ENCODE measurements at regions not wholly inside any gene's neighbourhood (a gene's known extent, or its start where the extent isn't known, plus 50 kb on each side); places are given as distances from the start of the nearest gene placed in this dataset.
A peak's percentile ranks its signal among the peaks of the same experiment; 100 is the strongest.

DNA sequence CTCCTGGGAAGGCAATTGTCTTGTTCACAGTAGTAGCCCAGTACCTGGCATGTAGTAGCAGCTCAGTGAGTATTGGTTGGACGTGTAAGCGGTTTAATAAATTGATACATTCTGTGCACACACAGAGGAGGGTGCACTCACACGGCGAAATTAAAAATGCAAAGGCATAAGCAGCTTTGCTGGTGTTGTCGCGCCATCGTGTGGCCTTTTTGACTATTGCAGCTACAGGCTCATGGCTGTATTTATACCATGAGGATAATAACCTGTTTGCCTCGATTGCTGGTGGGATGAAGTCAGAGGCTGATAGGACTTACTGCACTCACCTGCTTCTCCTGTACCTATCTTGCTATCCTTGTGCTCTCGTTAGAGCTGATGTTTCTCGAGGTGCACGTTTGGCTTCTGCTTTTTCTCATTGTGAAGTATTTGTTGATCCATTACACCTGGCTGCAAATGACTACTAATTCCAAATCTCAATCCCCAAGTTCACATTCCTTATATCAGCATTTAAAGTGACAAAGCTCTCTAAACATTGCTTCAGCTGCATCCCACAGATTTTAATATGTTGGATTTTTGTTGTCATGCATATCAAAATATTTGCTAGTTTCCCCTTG is 61.5 kb downstream of the TBXT start:
- peak; percentile 53 to 69 (median 61) for DNase-seq (ENCODE audit: low read depth in 2 of 3, low spot score in 1 of 3)

GRCh38 chr6:166105341-166106075 is 62.1 kb downstream of the TBXT start:
- DNase-seq (ENCODE audit: low read depth in 2 of 3, low spot score in 1 of 3) = no peak

DNA sequence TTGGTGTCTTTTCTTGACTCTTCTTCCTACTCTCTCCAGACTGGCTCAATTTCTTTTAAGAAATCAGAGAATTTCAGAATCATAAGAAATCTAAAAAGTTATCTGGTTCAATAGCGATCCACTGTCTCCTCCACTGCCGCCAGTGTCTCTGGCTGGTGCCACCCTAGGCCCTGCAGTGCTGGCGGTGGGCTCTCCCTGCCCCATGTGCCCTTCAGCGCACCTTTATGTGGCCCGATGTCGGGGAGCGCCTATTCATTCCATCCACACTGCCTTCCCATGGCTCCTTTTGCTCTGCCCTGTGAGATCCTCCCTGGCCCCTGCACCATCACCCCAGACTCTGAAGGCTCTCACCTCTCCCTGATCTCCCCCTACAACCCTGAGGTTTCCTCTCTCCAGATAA is 62.8 kb downstream of the TBXT start:
- no peak for DNase-seq (ENCODE audit: low read depth in 2 of 3, low spot score in 1 of 3)

DNA sequence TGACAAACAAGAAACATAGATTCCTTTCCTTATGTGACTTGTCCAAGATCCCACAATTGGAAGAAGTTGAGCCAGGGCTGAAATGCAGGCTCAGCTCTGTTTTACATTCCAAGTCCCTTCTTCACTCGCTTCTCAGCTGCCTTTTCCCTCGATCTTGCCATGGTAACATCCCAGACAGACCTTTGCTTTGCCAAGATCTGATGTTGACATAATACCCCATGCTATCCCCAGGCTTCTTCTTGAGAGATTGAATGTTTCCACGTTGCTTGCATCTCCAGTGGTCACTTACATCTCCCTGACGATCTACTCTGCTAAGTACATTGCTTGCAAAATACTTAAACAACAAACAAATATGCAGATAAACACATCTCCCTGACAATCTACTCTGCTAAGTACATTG is 63.5 kb downstream of the TBXT start:
- no peak for DNase-seq (ENCODE audit: low read depth in 2 of 3, low spot score in 1 of 3)

DNA sequence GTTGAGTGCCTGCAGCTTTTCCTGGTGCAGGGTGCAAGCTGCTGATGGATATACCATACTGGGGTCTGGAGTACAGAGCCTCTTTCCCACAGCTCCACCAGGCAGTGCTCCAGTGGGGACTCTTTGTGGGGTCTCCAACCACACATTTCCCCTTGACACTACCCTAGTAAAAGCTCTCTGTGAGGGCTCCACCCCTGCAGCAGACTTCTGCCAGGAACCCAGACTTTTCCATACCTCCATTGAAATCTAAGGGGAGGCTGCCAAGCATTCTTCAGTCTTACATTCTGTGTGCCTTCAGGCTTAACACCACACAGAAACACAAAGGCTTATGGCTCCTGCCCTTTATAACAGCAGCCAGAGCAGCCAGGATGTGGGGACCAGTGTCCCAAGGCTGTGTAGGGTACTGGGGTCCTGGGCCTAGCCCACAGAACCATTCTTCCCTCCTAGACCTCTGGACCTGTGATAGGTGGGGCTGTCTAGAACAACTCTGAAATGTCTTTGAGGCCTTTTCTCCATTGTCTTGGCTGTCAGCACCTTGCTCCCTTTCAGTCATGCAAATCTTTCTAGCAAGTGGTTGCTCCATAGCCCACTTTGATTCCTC is 65.7 kb downstream of the TBXT start:
- DNase-seq (ENCODE audit: low read depth in 2 of 3, low spot score in 1 of 3) = no peak

GRCh38 chr6:166097914-166098522 is 69.6 kb downstream of the TBXT start:
- peak; percentile 44 to 64 (median 50) for DNase-seq (ENCODE audit: low read depth in 2 of 3, low spot score in 1 of 3)

DNA sequence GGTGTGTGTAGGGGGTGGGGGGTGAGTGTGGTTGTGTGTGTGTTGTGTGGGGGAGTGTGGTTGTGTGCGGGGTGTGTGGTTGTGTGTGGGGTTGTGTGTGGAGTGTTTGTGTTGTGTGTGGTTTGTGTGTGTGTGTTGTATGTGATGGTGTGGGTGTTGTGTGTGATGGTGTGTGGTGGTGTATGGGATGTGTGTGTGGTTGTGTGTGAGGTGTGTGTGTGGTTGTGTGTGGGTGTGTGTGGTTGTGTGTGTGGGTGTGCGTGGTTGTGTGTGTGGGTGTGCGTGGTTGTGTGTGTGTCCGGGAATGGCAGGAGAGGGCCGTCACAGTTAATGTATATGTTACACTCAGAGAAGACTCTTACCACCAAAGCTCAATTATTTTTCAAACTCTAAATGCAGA is 79.8 kb downstream of the TBXT start:
- no peak for DNase-seq (ENCODE audit: low read depth in 2 of 3, low spot score in 1 of 3)

GRCh38 chr6:166087246-166087645 is 80.4 kb downstream of the TBXT start:
- no peak for DNase-seq (ENCODE audit: low read depth in 2 of 3, low spot score in 1 of 3)

GRCh38 chr6:166085500-166085899 is 82.2 kb downstream of the TBXT start:
- no peak for DNase-seq (ENCODE audit: low read depth in 2 of 3, low spot score in 1 of 3)

DNA sequence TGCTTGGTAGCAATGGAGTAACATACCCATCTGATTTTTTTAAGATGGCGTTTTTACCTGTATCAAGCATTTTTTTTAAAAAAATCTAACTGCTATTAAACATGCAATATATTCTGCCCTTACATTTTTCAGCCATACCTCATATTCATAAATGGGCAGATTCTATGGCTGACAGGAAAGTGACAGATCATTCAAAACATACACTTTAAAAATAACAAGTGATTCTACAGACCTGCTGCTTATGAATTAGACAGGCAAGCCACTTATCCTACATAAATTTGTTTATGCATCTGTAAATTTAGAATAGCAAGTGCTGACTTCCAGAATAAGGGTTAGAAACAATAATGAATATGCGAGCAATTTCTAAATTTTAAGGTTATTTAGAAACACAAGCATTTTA is 82.7 kb downstream of the TBXT start:
- DNase-seq (ENCODE audit: low read depth in 2 of 3, low spot score in 1 of 3) = no peak

DNA sequence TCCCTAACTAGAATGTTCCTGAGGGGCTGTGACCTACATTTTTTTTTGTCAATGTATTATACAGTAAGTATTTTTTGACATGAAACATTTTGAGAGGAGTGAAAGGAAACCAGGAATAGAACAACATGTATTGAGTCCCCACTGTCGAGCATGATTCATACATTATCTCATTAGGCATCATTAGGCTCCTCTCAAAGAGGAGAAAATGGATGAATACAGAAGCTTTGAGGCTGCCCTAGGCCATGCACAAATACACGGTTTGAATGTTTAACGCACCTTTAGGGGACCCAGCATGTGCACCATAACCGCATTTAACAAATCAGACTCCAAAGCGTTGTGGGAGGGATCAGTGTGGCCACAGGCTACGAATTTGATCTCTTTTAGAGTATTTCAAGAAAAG is 87.8 kb downstream of the TBXT start:
- no peak for DNase-seq (ENCODE audit: low read depth in 2 of 3, low spot score in 1 of 3)

DNA sequence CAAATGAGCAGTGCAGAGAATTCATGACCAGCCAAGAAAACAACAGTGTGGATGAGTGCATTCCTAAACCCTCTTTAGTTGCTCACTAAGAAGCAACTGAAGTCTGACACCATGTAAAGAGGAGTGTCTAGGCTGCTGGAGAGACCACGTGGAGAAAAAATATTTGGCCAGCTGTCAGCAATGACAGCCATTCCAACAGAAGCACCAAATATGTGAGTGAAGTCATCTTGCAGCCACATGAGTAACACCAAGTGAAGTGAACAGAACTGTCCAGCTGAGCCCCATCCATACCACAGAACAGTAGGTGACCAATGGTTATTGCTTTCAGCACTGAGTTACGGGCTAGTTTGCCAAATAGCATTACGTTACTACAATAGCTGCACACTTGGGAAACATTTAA is 89.4 kb downstream of the TBXT start:
- DNase-seq (ENCODE audit: low read depth in 2 of 3, low spot score in 1 of 3) = no peak

DNA sequence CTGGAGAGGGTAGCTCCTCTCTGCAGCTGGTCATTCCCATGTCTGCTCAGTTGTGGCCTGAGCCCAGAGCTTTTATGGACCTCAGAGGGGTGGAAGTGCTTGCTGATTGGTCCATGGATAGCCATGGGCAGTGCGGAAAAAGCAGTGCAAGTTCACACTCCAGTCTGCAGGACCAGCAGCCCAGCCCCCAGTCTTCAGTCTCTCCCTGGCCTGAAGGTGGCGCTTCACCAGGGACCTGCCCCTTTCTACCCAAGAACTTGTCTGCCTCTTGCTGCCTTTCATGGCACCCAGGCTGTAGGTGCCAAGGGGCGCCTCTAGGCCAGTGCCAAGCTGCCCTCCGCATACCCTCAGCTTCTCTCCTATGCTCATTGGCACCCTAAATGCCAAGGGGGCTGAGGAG is 91.0 kb downstream of the TBXT start:
- no peak for DNase-seq (ENCODE audit: low read depth in 2 of 3, low spot score in 1 of 3)

DNA sequence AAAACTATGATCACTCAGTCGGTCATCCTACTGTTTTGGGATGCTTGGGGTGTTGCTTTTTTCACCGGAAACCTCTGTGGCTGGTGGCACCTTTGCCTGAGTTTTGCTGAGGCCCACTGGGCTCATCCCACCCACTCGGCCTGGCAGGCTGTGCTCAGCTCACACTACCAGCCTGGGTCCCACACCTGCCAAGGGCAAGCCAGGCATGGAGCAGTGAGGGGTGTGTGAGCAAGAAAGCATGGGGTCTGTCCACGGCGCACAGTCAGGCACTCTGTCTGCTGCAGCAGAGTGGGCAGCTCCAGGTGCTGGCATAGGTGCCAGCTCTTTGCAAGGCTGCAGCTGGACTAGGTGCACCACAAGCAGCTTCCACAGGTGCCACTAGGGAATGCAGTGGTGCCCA is 91.7 kb downstream of the TBXT start:
- no peak for DNase-seq (ENCODE audit: low read depth in 2 of 3, low spot score in 1 of 3)

DNA sequence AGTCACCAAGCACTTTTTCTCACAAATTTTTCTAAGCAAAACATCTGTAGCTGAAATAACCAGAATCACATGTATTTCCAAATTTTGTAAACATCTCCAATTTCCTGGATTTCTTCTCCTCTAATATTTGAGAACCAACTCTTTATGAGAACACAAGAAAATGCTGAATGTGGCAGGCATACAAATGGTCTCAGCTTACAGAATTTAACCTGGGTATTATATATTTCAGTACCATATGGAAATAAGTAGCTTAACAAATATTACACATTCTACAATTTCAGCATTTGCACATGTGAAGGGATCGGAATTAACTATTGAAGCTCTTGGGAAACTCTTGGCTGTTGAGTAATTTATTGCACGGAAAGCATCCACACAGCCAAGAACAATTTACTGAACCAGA is 92.5 kb downstream of the TBXT start:
- no peak for DNase-seq (ENCODE audit: low read depth in 2 of 3, low spot score in 1 of 3)

- DNase-seq (ENCODE audit: low read depth in 2 of 3, low spot score in 1 of 3) = no peak
These were observed 94.6 kb downstream of the TBXT start for GRCh38 chr6:166073082-166073481.

GRCh38 chr6:166068768-166069167 is 98.9 kb downstream of the TBXT start:
- no peak for DNase-seq (ENCODE audit: low read depth in 2 of 3, low spot score in 1 of 3)

- DNase-seq (ENCODE audit: low read depth in 2 of 3, low spot score in 1 of 3) = no peak
These were observed 109.4 kb downstream of the TBXT start for GRCh38 chr6:166058064-166058739.

DNA sequence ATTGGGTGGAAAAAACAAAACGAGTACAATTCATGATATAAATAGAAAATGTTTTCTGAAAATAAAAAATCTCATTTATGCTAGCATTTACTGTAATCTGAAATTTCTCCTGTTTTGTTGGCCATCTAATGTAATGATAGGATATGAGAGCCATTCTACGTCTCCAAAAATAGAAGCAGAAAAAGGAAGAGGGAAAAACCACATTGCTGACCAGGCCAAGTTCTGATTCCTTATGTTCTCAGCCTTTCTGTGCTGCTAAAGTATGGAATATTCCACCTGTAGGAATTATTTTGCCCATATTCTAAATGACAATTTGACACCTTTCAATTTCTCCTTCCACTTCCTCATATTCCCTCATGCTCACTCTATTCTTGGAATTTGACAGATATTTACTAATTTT is 110.2 kb downstream of the TBXT start:
- DNase-seq (ENCODE audit: low read depth in 2 of 3, low spot score in 1 of 3) = no peak

GRCh38 chr6:166056637-166057036 is 111.0 kb downstream of the TBXT start:
- no peak for DNase-seq (ENCODE audit: low read depth in 2 of 3, low spot score in 1 of 3)

DNA sequence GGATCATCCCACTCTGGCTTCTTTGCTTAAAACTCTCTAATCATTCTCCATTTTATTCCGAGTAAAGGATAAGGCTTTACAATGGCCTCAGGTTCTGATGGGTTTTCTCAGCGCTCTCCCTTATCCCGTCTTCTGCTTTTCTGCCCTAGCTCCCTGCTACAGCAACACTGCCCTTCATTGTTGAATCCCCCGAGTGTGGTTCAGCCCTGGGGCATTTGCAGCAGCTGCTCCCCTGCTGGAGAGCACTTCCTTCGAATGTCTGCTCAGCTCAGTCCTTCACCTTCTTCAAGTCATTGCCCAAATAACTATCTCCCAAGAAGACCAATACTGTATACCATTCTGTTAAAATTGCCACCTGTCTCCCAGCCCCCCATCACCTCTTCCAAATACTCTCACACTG is 111.8 kb downstream of the TBXT start:
- no peak for DNase-seq (ENCODE audit: low read depth in 2 of 3, low spot score in 1 of 3)

- DNase-seq (ENCODE audit: low read depth in 2 of 3, low spot score in 1 of 3) = no peak
These were observed 114.8 kb downstream of the TBXT start for GRCh38 chr6:166052837-166053236.

Data from stimulated activated CD4-positive, alpha-beta T cell treated with anti-CD3 and anti-CD28 coated beads, Interleukin-12 subunit alpha, Interleukin-12 subunit beta, amount 100 ng/mL, for 48 hours (primary cell).